Endodermal cell (in vitro differentiated cells): ENCODE measurements at regions not wholly inside any gene's neighbourhood (a gene's known extent, or its start where the extent isn't known, plus 50 kb on each side); places are given as distances from the start of the nearest gene placed in this dataset.

Experiments
- DNase-seq: peaks from one replicate; pipeline ENCODE4 v3.0.0-alpha.2; 2017
- H3K27ac ChIP-seq: 2 replicates; pipeline ENCODE4 v1.5.1; 2013; ENCODE audit warnings: mild to moderate bottlenecking, low read depth, low read length, moderate library complexity
- H3K27me3 ChIP-seq: 2 replicates; pipeline ENCODE4 v1.6.1; 2013; ENCODE audit warnings: mild to moderate bottlenecking, low read length, moderate library complexity; ENCODE audit not compliant: insufficient read depth, control insufficient read depth, poor library complexity, severe bottlenecking
- H3K36me3 ChIP-seq: 2 replicates; pipeline ENCODE4 v1.7.0; 2013; ENCODE audit warnings: mild to moderate bottlenecking, low read length, moderate library complexity; ENCODE audit not compliant: control insufficient read depth, insufficient read depth
- H3K4me1 ChIP-seq: one replicate; pipeline ENCODE4 v1.7.0; 2013; ENCODE audit warnings: low read length; ENCODE audit not compliant: control insufficient read depth, insufficient read depth
- H3K4me3 ChIP-seq: 2 replicates; pipeline ENCODE4 v1.5.1; 2013; ENCODE audit warnings: mild to moderate bottlenecking, low read length, moderate library complexity
- H3K9ac ChIP-seq: 2 replicates; pipeline ENCODE4 v1.6.1; 2013; ENCODE audit warnings: mild to moderate bottlenecking, low read length, moderate library complexity; ENCODE audit not compliant: poor library complexity, severe bottlenecking; ENCODE audit errors: extremely low read depth
- H3K9me3 ChIP-seq: 2 replicates; pipeline ENCODE4 v1.6.1; 2013; ENCODE audit warnings: mild to moderate bottlenecking, low read length, moderate library complexity; ENCODE audit not compliant: control insufficient read depth
- H3K27ac Mint-ChIP-seq: 2 replicates; pipeline ENCODE4 v1.8.0; 2020; ENCODE audit warnings: mixed read lengths
- H3K27me3 Mint-ChIP-seq: 2 replicates; pipeline ENCODE4 v1.8.0; 2021; ENCODE audit warnings: mild to moderate bottlenecking, mixed read lengths; ENCODE audit not compliant: insufficient read depth
- H3K36me3 Mint-ChIP-seq: 2 replicates; pipeline ENCODE4 v1.8.0; 2020; ENCODE audit warnings: low read depth, mixed read lengths
- H3K4me1 Mint-ChIP-seq: 2 replicates; pipeline ENCODE4 v1.8.0; 2020; ENCODE audit warnings: mixed read lengths
- H3K4me3 Mint-ChIP-seq: 2 replicates; pipeline ENCODE4 v1.8.0; 2020; ENCODE audit warnings: mild to moderate bottlenecking, moderate library complexity, mixed read lengths
- H3K9me3 Mint-ChIP-seq: 2 replicates; pipeline ENCODE4 v1.8.0; 2020; ENCODE audit warnings: mild to moderate bottlenecking, mixed read lengths
- WGBS, 2 experiments: methylation state at CpG; one replicate each; pipeline versions ENCODE4 v1.1.5 to v1.1.7; 2013; ENCODE audit warnings: missing lambda C conversion rate in 2 of 2, mixed read lengths in 1 of 2; ENCODE audit not compliant: insufficient coverage in 1 of 2, insufficient read length in 1 of 2; 5-methylcytosine and 5-hydroxymethylcytosine counted together
- TF ChIP-seq, protein P1 (sequence below): fragments of 200-600 bp; sonication (generic); conservative IDR thresholded peaks from 2 replicates; pipeline ENCODE4 v1.5.0; 2021; ENCODE audit warnings: antibody characterized with exemption, mild to moderate bottlenecking

DNA sequence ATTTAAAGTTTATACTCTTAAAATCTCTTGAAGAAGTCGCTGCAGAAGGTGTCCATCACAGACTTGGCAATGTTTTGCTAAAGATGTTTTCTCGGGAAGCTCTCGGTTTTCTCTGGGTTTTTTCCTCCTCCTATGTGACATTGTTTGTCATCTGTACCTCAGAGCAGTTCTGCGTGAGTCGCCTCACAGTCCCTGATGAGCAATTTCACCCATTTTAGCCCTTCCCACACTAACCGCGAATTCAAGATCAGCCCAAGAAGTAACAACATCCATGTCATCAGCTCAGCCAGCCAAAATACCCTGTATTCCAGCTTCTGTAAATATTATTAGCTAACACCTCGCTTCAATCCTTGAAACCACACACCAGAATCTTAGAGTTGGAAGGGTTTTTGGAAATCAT lies 224.3 kb upstream of the SETMAR start:
- Histone ChIP-seq H3K4me1 (peaks cover 14% of the 10 kb centered on the region), H3K9me3 (peaks cover 1% of the 10 kb centered on the region), H3K9ac (no peak overlapping the region), H3K27ac (no peak overlapping the region), H3K4me3 (no peak overlapping the region), H3K36me3 (no peaks in the 10 kb centered on the region), H3K27me3 (no peaks in the 10 kb centered on the region)
- Mint-ChIP-seq H3K36me3 (no peaks in the 10 kb centered on the region), H3K4me3 (no peak overlapping the region), H3K27me3 (peaks cover 8% of the 10 kb centered on the region), H3K27ac (no peak overlapping the region), H3K9me3 (peaks cover 21% of the 10 kb centered on the region), H3K4me1 (peaks cover 9% of the 10 kb centered on the region)
- WGBS, 2 experiments = 92 to 95% methylated on average over 4 to 8 of the region's 8 CpGs
- DNase-seq = no peak
- TF ChIP-seq, protein P1, sequence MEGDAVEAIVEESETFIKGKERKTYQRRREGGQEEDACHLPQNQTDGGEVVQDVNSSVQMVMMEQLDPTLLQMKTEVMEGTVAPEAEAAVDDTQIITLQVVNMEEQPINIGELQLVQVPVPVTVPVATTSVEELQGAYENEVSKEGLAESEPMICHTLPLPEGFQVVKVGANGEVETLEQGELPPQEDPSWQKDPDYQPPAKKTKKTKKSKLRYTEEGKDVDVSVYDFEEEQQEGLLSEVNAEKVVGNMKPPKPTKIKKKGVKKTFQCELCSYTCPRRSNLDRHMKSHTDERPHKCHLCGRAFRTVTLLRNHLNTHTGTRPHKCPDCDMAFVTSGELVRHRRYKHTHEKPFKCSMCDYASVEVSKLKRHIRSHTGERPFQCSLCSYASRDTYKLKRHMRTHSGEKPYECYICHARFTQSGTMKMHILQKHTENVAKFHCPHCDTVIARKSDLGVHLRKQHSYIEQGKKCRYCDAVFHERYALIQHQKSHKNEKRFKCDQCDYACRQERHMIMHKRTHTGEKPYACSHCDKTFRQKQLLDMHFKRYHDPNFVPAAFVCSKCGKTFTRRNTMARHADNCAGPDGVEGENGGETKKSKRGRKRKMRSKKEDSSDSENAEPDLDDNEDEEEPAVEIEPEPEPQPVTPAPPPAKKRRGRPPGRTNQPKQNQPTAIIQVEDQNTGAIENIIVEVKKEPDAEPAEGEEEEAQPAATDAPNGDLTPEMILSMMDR = no peak

GRCh38 chr3:4079339-4080195 lies 223.6 kb upstream of the SETMAR start:
- Mint-ChIP-seq H3K4me1 (peaks cover 9% of the 10 kb centered on the region), H3K9me3 (peaks cover 21% of the 10 kb centered on the region), H3K36me3 (no peaks in the 10 kb centered on the region), H3K4me3 (no peak overlapping the region), H3K27me3 (peaks cover 8% of the 10 kb centered on the region), H3K27ac (no peak overlapping the region)
- H3K27ac ChIP-seq = no peak overlapping the region
- no peak overlapping the region for H3K9ac ChIP-seq
- no peaks in the 10 kb centered on the region for H3K27me3 ChIP-seq
- H3K9me3 ChIP-seq = no peaks in the 10 kb centered on the region
- peaks cover 16% of the 10 kb centered on the region for H3K4me1 ChIP-seq
- no peaks in the 10 kb centered on the region for H3K36me3 ChIP-seq
- WGBS, 2 experiments = 76 to 87% methylated on average over 2 to 6 of the region's 6 CpGs
- no peak for DNase-seq
- TF ChIP-seq, protein P1 = no peak
- H3K4me3 ChIP-seq = no peak overlapping the region

DNA sequence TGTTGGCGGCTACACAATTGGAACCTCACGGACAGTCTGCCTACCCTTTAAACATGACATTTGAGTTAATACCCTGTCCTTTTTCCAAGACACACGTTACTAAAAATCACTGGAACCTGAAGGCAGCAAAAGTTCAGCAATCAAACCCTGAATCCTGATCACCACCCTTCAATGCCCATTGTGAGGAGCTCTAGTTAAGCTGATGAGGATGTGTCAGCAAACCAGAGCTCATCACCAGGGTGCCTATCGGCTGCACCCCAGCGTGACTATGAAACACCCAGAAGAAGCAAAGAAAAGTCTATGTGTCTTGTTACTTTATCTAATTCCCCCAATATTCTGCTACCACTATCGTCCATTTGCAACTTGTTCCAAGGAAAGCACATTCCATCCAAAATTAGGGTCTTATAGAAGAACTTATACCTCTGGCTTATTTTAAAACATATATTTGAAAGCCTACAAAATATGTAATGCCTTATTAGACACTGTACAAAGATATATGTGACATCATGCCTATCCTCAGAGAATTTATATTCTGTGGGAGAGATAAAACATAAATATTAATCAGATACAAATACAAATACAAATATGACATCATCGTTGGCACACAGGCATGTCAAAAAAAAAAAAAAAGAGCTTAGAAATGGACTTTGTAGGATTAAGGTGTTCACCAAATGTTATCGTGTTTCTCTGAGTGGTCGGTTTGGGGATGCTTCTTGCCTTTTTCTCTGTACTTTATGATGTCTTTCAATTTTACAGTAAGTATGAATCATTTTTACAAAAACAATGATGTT lies 219.7 kb upstream of the SETMAR start:
- no peak overlapping the region for H3K4me3 ChIP-seq
- TF ChIP-seq, protein P1 = no peak
- Mint-ChIP-seq H3K27me3 (peaks cover 2% of the 10 kb centered on the region), H3K27ac (no peak overlapping the region), H3K36me3 (no peaks in the 10 kb centered on the region), H3K4me1 (peaks cover 9% of the 10 kb centered on the region), H3K9me3 (no peaks in the 10 kb centered on the region), H3K4me3 (no peak overlapping the region)
- H3K9ac ChIP-seq = no peak overlapping the region
- DNase-seq = no peak
- WGBS, 2 experiments = 83 to 84% methylated on average over 4 to 9 of the region's 9 CpGs
- H3K36me3 ChIP-seq = no peaks in the 10 kb centered on the region
- H3K4me1 ChIP-seq = peaks cover 16% of the 10 kb centered on the region
- no peaks in the 10 kb centered on the region for H3K27me3 ChIP-seq
- no peak overlapping the region for H3K27ac ChIP-seq
- no peaks in the 10 kb centered on the region for H3K9me3 ChIP-seq
